ENCODE measurements at regions not wholly inside any gene's neighbourhood (a gene's known extent, or its start where the extent isn't known, plus 50 kb on each side); places are given as distances from the start of the nearest gene placed in this dataset.

DNA sequence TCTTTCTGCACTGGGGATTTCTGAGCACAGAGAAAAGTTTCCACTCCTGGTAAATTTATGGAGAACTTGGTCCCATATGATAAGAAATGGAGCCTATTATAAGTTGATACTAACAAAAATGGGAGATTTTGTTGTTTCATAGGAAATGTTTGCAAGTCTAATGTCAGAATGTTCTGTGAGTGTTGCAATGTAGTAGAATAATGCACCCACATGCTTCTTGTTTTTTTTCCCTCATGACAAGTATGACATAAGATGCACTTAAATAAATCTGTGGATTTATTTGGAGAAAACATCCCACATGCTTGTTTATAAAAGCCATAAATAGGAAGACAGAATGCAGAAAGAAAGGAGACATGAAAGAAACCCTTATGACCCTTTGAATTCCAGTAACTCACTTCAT lies 50.8 kb upstream of the KCNJ6 start:
- DNase-seq (ENCODE audit: low spot score): no peak

DNA sequence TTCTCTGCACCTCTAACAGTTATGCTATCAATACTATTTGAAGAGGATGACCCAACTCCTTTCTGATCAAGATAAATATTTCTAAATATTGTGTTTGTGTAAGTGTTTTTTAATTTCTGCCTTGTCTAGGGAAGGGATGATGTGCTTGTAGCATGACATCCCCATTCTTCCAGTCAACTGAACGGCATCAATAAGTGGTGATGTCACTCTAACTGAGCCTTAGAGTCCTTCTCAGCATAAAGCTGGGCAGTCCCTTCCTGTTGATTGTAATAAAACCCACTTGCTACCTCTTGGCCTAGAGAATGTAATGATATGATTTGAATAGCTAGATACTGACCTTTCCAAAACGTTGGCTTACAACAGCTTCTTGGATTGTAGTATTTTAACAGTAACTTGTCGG lies 52.5 kb upstream of the KCNJ6 start:
- no peak for DNase-seq (ENCODE audit: low spot score)

DNA sequence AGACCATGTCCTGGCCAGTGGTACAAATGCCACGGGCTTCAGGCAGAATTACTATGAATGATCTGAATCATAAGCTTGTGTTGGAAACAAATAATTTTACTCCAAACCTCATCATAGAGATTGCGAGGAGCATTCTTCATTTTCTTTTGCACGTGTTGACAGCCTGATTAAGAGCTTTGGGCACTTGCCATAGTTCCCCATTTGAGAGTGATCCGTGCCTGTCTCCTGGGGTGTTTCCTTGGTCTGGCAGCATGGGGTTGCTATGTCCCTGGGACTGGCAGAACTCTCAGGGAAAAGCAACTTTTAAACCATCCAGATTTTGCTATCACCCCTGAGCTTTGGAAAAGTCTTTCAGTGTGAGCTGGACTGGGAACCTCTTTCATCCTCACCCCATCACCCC lies 54.3 kb upstream of the KCNJ6 start:
- DNase-seq (ENCODE audit: low spot score): no peak

DNA sequence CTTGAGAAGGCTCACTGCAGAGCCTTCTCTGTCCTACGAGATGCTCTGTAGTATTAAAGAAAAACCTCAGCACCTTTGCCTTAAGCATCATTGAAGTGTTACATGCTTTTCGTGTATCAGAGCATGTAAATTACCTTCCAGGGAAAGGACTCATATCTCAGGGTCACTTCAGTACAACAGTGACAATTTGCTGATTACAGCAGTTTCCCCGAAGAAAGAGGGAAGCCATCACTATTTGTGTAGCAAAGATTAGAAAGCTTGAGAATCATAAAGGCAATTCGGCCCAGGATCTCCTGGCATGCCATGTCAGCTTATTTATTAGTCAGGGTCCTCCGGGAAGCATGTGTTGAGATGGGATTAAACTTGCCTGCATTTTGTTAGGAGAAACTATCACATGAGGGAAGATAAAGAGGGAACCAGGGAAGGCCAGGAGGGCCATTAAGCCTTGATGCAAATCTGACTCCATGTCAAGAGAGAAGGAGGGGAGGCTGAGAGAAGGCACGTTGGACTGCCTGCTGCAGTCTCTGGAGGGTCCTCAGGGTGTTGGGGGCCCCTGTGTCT lies 55.2 kb upstream of the KCNJ6 start:
- no peak for DNase-seq (ENCODE audit: low spot score)

DNA sequence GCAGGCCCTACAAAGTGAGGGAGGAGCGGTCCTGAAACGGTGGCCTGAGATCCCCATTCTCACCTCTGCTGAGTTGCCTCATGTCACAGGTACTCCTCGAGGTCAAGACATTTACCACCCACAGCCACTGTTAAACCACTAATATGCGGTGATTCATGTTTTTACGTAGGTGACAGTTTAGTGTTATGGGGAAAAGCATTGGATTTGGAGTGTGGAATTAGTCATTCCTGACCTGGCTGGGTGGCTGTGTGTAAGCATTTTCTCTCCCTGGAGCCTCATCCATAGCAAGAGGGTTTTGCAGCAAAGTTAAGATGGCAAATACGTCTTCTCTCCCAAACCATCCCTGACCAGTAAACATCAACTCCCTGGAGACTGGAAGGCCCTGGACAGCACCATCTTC lies 57.8 kb upstream of the KCNJ6 start:
- no peak for DNase-seq (ENCODE audit: low spot score)

DNA sequence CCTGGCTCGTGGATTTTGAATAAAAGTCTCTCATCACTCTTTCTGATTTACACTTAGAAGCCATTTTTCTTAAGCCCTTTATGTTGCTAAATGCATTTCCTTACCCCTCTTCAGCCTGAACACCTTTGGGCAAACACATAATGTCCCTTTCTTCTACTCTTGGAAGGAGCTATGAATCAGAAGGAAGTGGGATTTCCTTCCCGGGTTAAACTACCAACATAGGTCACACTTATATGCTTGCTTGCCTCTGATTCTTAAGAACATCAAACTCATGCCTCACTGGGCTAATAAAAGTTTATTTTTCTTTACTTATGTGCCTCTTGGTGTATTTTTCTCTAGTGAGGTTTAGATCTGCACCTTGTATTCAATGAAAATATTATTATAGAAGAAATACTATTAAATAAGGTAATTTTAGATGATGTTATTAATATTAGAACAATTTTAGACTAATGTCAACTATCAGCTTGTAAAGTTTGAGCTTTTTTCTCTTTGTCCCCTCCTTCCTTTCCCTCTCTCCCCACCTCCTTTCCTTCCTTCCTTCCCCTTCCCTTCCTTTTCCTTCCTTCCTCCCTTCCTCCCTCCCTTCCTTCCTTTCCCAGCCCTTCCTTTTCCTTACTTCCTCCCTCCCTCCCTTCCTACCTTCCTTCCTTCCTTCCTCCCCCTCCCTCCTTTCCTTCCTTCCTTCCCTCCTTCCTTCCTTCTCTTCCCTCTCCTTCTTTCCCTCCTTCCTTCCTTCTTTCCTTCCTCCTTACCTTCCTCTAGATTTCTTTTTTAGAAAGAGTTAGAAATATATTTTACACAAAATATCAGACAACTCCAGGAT lies 66.5 kb upstream of the KCNJ6 start:
- DNase-seq (ENCODE audit: low spot score): no peak

DNA sequence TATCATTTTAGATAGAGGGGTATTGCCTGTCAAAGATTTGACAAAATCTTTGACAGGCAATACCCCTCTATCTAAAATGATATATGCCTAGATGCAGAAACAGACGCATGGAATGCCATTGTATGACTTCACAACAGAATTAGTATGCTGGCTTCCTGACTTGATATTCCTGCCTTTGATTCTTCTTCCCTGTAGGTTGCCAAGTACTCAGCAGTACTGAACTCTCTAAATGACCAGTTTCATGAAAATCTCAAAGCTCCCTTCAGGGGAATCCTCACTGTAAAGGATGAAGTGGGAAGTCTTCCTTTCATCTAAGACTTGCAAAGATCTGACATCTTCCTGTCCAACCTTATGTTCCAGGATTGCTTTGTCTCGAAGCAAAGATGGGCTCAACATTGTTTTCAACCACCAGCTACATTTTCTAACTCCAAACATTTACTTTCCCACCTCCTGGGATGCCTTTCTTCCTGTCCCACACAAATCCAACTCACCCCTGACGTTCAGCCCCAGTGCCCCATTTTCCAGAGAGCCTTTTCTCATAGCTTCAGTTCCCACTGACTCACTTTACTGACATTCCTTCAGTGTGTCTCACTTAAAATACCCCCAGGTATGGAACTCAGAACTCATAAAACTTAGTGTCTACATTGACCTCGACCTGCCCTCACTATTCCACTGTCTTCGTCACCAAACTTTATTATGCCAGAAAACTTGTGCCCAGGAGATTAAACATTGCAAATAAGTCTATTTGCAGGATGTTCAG lies 67.3 kb upstream of the KCNJ6 start:
- DNase-seq (ENCODE audit: low spot score): no peak

DNA sequence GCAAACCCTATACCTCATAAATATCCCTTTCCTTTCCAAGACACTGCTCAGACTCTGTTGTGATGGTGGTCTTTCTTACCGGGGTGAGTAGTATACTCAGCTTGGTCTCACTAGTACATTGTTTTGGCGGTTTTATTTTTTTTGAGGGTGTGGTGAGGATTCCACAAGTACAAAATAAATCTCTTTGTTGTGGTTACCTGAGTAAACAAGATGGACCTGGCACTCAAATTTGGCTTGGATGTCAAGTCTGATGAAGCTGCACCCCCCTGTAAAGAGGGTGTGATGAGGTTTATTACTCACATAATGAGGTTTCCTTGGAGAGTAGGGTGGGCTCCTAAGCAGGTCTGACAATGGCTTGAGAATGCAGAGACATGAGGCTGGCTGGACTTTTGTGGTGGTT lies 68.2 kb upstream of the KCNJ6 start:
- no peak for DNase-seq (ENCODE audit: low spot score)

DNA sequence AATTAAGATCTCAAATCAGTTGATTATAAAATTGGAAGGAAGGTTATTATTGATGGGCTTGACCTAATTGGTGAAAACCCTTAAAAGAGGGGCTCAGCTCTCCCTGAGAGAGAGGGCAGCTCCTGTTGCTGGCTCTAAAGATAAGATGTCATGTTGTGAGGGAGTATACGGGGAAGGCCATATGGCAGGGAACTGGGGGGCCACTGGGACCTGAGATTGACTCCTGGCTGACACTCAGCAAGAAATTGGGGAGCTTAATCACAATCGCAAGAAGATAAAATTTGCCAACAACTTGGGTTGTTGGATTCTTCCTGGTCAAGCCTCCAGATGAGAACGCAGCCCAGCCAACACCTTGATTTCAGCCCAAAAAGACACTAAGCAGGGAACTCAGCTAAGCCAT lies 69.7 kb upstream of the KCNJ6 start:
- DNase-seq (ENCODE audit: low spot score): no peak

DNA sequence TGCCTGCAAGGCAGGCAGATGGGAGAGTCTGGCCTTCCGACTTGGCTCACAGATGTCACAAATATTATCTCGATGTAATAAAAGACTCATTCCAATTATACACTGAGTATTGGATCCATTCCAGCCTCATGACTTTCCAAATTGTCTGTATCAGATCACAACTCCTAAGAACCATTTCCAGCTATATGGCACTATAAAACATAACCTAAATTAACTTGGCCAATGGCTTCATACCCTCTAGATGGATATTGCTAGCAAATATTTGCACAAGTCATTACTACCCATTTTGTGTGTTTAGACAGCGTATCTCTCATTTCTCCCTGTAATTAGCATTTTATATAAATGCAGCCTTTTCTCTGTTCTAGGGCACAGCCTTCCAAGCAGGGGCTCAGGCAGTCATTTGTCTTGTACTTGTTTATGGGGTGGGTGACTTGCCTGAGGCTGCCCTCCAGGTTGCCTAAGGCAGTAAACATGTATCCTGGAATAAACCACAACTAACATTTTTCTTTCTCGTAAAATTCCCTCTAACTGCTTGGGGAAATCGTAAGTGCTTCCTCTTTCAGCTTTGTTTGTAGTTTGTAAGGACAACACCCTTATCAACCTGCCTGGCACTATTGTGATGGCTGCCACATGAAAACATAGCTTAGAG lies 70.6 kb upstream of the KCNJ6 start:
- DNase-seq (ENCODE audit: low spot score): no peak

DNA sequence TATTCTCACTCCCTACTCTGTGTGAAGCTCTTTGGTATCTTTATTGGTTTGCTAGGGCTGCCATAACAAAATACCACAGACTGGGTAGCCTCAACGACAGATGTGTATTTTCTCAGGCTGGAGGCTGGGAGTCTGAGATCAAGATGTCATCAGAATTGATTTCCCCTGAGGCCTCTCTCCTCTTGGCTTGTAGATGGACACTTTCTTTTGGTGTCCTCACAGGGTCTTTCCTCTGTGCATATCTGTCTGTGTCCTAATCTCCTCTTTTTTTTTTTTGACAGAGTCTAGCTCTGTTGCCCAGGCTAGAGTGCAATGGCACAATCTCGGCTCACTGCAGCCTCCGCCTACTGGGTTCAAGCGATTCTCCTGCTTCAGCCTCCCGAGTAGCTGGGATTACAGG lies 71.4 kb upstream of the KCNJ6 start:
- DNase-seq (ENCODE audit: low spot score): no peak

DNA sequence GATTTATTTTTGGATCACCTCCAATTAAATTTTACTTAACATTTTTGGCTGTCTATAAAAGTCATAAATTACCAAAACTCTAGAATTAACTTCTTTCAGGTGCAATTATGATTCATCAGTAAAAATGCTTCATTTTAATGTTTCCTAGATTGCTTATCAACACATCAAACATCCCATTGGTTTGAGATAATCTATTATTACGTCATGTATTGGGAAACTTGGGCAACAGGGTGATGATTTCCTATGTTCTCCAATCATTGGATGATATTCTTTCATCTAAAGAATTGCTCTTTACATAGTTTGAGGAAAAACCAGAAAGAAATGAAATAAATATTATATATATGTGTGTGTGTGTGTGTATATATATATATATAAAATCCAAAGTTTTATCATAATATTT lies 76.8 kb upstream of the KCNJ6 start:
- no peak for DNase-seq (ENCODE audit: low spot score)

DNA sequence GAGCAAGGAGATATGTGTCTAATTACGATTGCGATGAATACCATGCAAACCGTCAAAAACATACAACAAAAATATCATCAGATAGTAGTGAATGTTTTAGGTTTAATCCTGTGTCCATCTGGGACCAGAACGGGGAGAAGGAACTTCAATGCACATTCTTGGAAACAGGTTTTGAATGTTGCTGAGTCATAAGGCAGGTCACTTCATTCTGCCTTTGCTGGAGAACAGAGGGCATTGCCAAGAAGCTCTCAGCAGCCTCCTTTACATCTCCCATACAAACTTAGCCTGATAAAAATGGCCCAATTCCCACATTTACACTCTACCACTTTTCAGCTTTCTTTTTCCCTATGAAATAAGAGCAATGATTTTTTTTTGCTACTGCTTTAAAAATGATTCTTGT lies 78.0 kb upstream of the KCNJ6 start:
- no peak for DNase-seq (ENCODE audit: low spot score)

DNA sequence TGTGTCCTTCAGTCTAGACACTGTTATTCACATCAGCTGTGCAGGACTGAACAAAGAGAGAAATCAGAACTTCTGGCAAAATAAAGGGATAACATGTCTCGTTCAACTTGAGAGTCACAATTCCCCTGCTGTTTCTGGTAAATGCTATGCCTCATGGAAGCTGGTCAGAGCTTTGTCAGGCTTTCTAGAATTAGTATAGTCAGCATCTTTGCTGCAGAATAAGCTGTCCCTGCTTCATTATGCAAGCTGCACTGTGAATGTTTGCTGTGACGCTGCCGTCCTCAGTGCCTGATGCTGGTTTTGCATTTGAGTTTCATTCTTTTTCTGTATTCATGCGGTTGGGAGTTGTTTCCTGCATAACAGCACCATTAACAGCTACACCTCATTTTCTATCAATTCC lies 96.4 kb upstream of the KCNJ6 start:
- no peak for DNase-seq (ENCODE audit: low spot score)

DNA sequence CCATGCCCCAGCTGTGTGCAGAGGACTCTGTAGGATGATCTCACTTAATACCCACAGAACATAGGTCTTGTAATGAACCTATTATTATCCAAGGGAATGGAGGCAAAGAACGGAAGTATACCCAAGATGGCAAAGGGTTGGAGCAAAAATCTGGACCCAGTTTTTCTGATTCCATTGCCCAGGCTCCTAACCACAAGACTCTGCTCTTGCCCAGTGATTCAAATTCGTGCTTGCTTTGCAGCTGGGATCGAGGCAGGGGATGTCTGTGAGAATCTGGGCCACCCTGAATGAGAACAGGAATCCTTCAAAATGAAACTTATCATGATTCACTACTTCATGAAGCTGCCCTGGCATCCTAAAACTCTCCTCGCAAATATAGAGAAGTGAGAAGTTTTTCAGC lies 97.5 kb upstream of the KCNJ6 start:
- DNase-seq (ENCODE audit: low spot score): no peak

DNA sequence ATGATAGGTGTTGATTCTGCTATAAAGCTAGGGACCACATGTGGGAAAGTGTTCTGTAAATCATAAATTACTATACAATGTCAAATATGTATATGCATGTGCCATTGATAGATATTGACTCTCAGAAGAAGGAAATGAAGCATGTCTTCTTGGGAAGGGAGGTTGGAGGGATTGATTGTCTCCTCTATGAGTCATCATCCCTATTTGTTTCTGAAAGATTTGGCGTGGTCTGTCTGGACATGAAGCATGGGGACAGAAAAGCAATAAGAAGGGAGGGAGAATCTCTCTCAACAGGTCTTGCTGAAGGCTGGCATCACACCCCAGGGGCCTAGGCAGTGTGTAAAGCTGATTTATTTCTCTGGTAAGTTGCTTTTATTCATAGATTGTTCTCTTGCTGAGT lies 98.0 kb upstream of the KCNJ6 start:
- no peak for DNase-seq (ENCODE audit: low spot score)

DNA sequence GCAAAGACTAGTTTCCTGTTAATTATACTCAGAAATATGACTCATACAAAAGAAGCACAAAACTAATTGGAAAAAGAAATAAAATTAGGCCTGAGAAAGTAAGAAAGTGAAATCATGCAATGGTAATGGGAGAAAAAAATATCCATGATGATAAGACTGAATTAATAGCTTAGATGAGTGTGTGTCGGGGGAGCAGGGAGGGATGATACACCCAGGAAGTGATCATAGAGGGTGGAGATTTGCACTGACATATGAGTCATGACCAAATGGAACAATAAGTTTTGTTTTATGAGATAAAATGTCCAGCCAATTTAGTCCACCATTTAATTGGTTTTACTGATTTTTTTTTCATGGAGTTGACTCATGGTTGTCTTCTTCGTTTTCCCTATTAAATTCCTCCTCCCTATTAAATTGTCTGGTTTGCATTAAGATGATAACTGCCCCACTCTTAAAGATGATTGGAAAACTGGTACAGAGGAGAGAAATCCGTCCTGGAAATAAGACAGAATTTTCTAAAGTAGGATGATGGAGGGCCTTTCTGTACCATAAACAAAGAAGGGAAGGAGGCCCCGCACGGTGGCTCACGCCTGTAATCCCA lies 111.7 kb upstream of the KCNJ6 start:
- no peak for DNase-seq (ENCODE audit: low spot score)

DNA sequence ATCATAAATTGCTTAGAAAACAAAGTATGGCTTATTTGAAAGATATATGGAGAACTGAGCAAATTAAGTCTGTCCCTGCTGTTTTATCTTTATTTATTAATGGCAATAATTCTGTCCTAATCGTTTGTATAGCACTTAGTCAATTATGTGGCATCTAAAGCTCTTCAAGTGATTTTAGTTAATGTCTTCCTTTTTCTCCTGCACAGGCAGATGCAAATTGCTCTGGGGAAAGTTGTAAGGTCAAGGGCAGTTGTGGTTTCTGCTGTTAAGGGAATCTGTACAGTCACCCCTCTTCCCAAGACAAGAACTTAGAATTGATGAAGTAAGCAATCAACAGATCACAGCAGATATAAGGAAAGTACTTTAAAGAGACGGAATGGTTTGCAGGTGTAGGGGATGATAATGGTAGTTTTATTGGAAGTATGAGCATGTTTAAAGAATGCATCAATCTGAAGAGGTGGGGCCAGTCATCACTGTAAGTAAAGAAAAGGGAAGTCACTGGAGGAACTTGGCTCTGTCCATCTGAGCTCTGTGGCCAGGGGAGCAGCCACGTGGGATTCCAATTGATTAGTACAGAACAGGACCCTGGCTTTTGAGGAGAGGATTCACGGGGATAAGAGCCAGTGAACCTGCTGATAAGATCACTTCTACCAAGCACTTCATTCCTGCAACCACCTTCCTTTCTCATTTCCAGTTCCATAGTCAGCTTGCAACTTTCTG lies 116.0 kb upstream of the KCNJ6 start:
- DNase-seq (ENCODE audit: low spot score): no peak

DNA sequence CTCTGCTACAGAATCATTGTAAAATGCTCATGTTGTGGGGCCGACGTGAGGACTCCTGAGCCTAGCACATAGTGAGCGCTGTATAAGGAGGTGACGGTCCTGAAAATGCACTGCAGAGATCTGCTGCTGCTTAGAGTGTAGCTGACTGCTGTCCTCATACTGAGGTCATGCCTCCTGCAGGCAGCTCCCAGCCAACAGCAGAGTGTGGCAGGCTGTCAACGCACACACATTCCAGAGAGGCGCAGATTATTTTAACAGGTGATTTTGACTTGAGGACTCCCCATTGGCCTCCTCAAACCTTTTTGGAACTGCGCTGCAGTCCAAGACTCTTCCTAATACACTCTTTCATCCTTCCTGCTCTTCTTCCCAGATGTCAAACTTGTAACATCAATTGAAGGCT lies 119.8 kb upstream of the KCNJ6 start:
- no peak for DNase-seq (ENCODE audit: low spot score)

DNA sequence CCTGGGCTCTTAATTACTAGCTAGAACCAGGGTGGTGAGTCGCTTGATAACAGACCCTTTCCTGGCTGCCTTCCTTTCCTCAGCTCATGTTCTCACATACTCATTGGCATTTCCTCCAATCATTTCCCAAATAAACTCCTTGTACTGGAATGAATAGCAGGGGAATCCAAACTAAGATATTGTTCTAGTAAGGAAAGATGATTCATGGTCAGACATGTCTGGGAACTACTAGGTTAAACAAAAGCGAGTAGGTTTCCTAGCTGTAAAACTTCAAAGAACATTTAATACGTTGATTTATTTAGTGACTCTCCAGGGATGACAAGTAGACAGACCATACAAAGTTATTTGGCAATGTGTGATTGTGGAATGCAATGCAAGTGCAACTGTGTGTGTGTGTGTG lies 121.2 kb upstream of the KCNJ6 start:
- no peak for DNase-seq (ENCODE audit: low spot score)

DNA sequence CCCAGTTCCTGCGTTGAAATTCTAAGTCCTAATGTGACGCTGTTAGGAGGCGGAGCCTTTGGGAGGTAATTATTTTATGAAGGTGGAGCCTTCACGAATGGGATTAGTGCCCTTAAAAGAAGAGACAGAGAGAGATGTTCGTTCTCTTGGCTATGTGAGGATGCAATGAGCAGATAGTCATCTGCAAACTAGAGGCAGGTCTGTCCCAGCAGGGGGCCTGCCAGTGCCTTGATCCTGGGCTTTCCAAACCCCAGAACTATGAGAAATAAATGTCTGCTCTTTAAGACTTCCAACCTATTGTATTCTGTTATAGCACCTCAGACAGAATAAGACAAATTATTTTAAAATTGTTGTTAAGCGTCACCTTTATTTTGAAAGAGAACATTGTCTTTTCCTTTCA lies 123.1 kb upstream of the KCNJ6 start:
- no peak for DNase-seq (ENCODE audit: low spot score)

DNA sequence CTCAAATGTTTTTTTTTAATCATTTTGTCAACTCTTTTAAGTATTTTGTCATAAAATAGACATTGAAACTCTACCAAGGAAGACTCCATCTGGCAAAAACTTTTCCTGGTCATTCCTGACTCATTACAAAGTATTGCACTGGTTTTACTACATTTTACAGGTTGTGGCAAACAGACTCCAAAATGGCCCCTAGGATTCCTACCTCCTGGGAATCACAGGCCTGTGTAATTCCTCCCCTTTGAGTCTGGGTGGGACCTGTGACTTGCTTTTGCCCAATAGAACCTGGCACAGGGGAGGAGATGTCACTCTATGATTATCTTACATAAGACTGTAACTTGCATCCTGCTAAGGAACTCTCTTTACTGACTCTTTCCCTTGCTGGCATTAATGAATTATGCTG lies 123.6 kb upstream of the KCNJ6 start:
- no peak for DNase-seq (ENCODE audit: low spot score)
